ENCODE measurements at regions not wholly inside any gene's neighbourhood (a gene's known extent, or its start where the extent isn't known, plus 50 kb on each side); places are given as distances from the start of the nearest gene placed in this dataset.

GRCh38 chr22:27244328-27244727, 557.2 kb downstream of the MN1 start:
- no peak overlapping the region for H4K8ac ChIP-seq (ENCODE audit: extremely low read depth, insufficient read depth, low read length)
- no peak overlapping the region for H4K91ac ChIP-seq (replicated peaks; ENCODE audit: insufficient read length, low read length)
- H2BK12ac ChIP-seq (ENCODE audit: low read depth, low read length) = no peak overlapping the region
- H3K9ac ChIP-seq (replicated peaks in 1 of 4; ENCODE audit: extremely low read depth in 1 of 4, low read depth in 3 of 4, low read length in 3 of 4) = no peak overlapping the region
- H3K9me3 ChIP-seq (ENCODE audit: insufficient read depth in 2 of 2, low read depth in 1 of 2, low read length in 1 of 2) = no peaks in the 10 kb centered on the region
- no peak overlapping the region for H4K5ac ChIP-seq (ENCODE audit: insufficient read length, low read depth, low read length)
- peaks cover 0 to 2% (median under 1%) of the 10 kb centered on the region in 4 experiments; a peak in 3 of 7 replicates for H3K4me1 ChIP-seq (replicated peaks in 1 of 4; ENCODE audit: control insufficient read depth in 3 of 4, insufficient read depth in 4 of 4, low read length in 3 of 4)
- no peak overlapping the region for H3K14ac ChIP-seq (ENCODE audit: insufficient read length)
- no peak overlapping the region for H2AK5ac ChIP-seq (ENCODE audit: low read depth, low read length)
- H4K20me1 ChIP-seq (replicated peaks in 1 of 2; ENCODE audit: control insufficient read depth in 1 of 2, insufficient read depth in 2 of 2, low read length in 2 of 2) = no peaks in the 10 kb centered on the region
- no peak overlapping the region for H2AFZ ChIP-seq (ENCODE audit: low read length)
- no peaks in the 10 kb centered on the region; the same call in 1 of the 2 replicates for H3K23me2 ChIP-seq (ENCODE audit: low read depth, low read length)
- CTCF ChIA-PET (ENCODE audit: partially characterized antibody) = no interaction called here
- no peak overlapping the region for H2BK15ac ChIP-seq (ENCODE audit: low read length)
- TF ChIP-seq SP4 (IDR thresholded peaks at IDR 0.05; ENCODE audit: low read length) (no peak), CEBPB (IDR thresholded peaks at IDR 0.05; ENCODE audit: low read depth, low read length) (peak; percentile 78)
- POLR2A ChIA-PET (ENCODE audit: partially characterized antibody) = no interaction called here
- no peak overlapping the region for H2BK120ac ChIP-seq (replicated peaks; ENCODE audit: low read depth, low read length)
- no peak overlapping the region for H3K23ac ChIP-seq (ENCODE audit: insufficient read length)
- H3K79me1 ChIP-seq (ENCODE audit: low read depth, low read length) = no peaks in the 10 kb centered on the region
- H2BK20ac ChIP-seq (ENCODE audit: low read length) = no peak overlapping the region
- H2BK5ac ChIP-seq (ENCODE audit: low read depth, low read length) = no peak overlapping the region
- H3K56ac ChIP-seq (replicated peaks; ENCODE audit: insufficient read length, low read depth, low read length) = no peak overlapping the region
- DNase-seq (ENCODE audit: low read depth in 1 of 2, low spot score in 2 of 2) = no peak
- H3K4me3 ChIP-seq (ENCODE audit: extremely low read depth in 1 of 4, insufficient read depth in 2 of 4, low read depth in 3 of 4, low read length in 4 of 4) = no peak overlapping the region
- WGBS, 2 experiments (ENCODE audit: extremely low coverage in 1 of 2, insufficient coverage in 1 of 2, insufficient read length in 1 of 2, insufficient replicate concordance in 2 of 2, low coverage in 1 of 2, low lambda C conversion rate in 2 of 2, missing lambda C conversion rate in 1 of 2) = 92% methylated on average over 3 of the region's 3 CpGs; no CpG with 5 or more reads in 1 of the 2 experiments
- no peak overlapping the region for H3K4me2 ChIP-seq (ENCODE audit: insufficient read depth in 1 of 2, low read depth in 2 of 2, low read length in 2 of 2)
- no peak overlapping the region for H3K27ac ChIP-seq (ENCODE audit: low read depth, low read length)
- no peak overlapping the region for H3K18ac ChIP-seq (ENCODE audit: extremely low read depth, low read length)
- no peaks in the 10 kb centered on the region for H3K27me3 ChIP-seq (replicated peaks in 1 of 4; ENCODE audit: control insufficient read depth in 3 of 4, extremely low read depth in 1 of 4, insufficient read depth in 3 of 4, low read length in 3 of 4)
- no peak overlapping the region for H3K4ac ChIP-seq (replicated peaks; ENCODE audit: insufficient read length, low read depth, low read length)
- no peak for FAIRE-seq
- no peaks in the 10 kb centered on the region for H3K36me3 ChIP-seq (ENCODE audit: control insufficient read depth in 2 of 4, insufficient read depth in 4 of 4, low read length in 3 of 4)
- H3K79me2 ChIP-seq (ENCODE audit: control insufficient read depth in 1 of 2, insufficient read depth in 2 of 2, low read length in 2 of 2) = no peaks in the 10 kb centered on the region

All from H1 (cell line).